HL-60 (cell line): ENCODE measurements at regions not wholly inside any gene's neighbourhood (a gene's known extent, or its start where the extent isn't known, plus 50 kb on each side); places are given as distances from the start of the nearest gene placed in this dataset.

Experiments used
- CTCF ChIP-seq: IDR thresholded peaks from one replicate; pipeline ENCODE4 v1.5.1; 2011; ENCODE audit warnings: low read length, control low read depth, inconsistent platforms; ENCODE audit not compliant: insufficient read depth
- GABPA ChIP-seq: IDR thresholded peaks from 2 replicates; pipeline ENCODE4 v1.6.1; 2012; ENCODE audit warnings: low read depth
- POLR2AphosphoS5 ChIP-seq: IDR thresholded peaks from 2 replicates; pipeline ENCODE4 v1.6.1; 2012; ENCODE audit warnings: low read depth
- REST ChIP-seq: IDR thresholded peaks from 2 replicates; pipeline ENCODE4 v1.6.1; 2012; ENCODE audit warnings: low read depth; ENCODE audit not compliant: insufficient replicate concordance
- SPI1 ChIP-seq: IDR thresholded peaks from 2 replicates; pipeline ENCODE4 v1.6.1; 2012; ENCODE audit warnings: low read depth, mild to moderate bottlenecking, borderline replicate concordance

GRCh38 chrX:95953564-95953963, 731.1 kb upstream of the DIAPH2 start:
- no peak for TF ChIP-seq SPI1
- TF ChIP-seq CTCF, result no peak
- no peak for TF ChIP-seq POLR2AphosphoS5
- no peak for TF ChIP-seq GABPA
- TF ChIP-seq REST, result no peak
